Erythroblast (primary cell): ENCODE measurements at regions not wholly inside any gene's neighbourhood (a gene's known extent, or its start where the extent isn't known, plus 50 kb on each side); places are given as distances from the start of the nearest gene placed in this dataset.

ENCODE experiments used
- GATA1 ChIP-seq: IDR thresholded peaks from 2 replicates; pipeline ENCODE4 v1.6.1; 2011; ENCODE audit warnings: low read depth, mild to moderate bottlenecking, control low read depth, low read length, moderate library complexity
- POLR2A ChIP-seq: IDR thresholded peaks from 2 replicates; pipeline ENCODE4 v1.6.1; 2011; ENCODE audit warnings: mild to moderate bottlenecking, low read length

DNA sequence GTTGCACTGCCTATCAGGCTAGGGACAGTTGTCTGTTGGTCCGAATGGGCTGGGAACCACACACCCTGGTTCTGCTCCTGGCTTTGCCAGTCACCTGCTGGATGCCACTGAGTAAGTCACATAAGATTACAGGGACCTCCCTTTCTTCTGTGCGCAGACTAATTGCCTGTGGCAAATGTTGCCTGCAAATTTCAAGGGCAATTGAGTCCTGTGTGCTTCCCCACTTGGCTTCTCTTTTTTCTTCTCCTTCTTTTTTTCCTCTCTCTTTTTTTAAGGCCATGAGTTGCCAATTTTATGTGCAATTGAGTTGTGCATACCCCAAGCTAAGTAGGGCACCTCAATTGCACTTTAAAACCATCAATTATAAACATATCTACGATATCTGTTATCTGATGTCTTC is 963.4 kb downstream of the MCTP2 start:
- TF ChIP-seq POLR2A = no peak
- TF ChIP-seq GATA1 = no peak
